LHCN-M2 (cell line): ENCODE measurements at regions not wholly inside any gene's neighbourhood (a gene's known extent, or its start where the extent isn't known, plus 50 kb on each side); places are given as distances from the start of the nearest gene placed in this dataset.
"Not testable (repeated sequence)": the region's sequence is repeated elsewhere in the genome, so short reads cannot be mapped to it uniquely, and the experiment has no call there.

ENCODE experiments used
- DNase-seq: peaks from one replicate; pipeline ENCODE4 v3.0.0-alpha.2; 2012; ENCODE audit warnings: low read depth

DNA sequence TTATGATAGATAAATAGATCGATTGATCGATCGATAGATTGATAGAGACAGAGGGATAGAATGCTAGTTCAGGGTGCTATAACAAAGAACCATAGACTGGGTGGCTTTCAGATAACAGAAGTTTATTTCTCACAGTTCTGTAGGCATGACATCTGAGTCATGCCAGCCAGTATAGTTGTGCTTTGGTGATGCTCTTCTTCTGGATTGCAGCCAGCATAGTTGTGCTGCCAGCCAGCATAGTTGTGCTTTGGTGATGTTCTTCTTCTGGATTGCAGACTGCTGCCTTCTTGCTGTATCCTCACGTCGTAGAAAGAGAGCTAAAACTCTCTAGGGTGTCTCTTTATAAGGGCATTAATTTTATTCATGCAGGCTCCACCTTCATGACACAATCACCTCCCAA is 860.8 kb downstream of the BRINP3 start:
- peak; percentile 37 for DNase-seq

DNA sequence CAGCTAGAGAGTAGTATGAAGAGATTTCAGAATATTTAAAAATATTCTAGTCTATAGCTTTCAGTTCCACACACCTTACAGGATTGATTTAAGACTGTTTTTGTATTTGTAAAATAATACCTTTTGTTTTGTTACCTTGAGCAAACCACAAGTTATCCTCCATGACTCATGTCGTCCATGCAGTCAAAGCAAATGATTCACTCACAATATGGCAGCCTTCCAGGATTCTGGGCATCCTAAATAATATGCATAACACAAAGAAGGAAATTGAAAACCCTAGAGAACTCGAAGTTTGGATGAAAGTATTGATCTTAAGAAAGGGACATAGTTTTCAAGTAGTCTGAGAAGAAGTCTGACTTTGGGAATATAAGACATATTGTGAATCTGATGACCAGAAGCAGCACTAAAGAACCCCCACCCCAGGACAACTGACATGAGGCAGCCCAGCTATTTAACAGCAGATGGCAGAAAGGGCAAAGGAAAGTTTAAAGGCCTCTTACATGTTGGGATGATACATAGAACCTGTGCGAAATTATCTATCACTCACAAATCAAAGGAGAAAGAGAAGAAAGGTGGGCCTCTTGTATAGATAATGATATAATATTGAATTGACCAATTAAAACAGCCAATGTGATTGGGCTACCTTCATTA is 857.9 kb downstream of the BRINP3 start:
- peak; percentile 67 for DNase-seq

DNA sequence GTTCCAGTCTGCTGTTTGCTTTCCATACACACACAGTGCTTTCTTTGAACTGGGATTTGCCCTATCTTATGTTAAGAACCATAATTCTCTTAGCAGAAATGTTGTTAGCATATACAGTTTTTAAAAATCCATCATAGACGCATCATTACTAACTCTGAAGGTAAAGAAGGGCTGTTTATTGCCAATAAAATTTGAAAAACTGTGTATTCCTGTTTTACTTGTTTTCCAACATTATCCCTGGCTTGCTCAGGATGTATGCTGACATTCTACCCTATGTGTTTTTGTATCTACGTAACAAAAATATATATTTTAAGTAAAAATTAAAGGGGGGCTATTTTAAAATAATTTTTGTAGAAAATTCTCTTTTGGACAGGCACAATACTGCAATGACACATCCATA is 857.2 kb downstream of the BRINP3 start:
- no peak for DNase-seq

DNA sequence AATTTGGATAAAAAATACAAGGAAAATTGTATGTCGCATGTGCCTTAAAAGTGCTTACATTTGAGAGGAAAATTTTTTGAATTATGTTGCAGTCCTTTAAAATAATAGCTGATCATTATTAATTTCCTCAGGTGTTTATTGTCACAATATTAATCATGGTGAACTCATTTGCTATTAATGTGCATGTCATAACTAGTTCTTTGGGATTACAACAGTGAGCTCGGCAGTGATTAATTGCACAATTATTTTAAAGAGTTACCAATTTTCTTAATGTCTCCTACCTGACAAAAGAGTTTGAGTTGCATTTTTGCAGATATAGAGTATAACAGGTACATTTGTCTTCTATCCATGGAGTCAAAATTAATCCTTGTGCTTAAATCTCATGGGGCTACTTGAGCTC is 854.3 kb downstream of the BRINP3 start:
- DNase-seq, result no peak

DNA sequence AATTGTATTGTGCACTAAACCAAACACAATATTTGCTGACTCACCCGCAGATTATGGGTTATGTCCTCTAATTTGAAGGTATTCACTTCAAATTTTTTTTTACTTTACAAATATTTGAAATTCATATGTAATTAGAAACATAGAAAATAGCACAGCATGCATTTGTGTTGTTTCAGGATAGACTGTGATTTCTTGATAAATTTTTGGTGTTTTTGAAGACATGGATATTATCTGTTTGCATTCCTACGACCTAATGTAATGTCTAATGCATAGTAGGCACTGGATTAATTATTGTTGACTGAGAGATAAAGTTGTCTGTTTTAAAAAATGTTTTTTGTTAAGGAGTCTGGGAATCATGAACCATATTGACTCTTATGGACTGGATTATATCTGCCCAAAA is 850.2 kb downstream of the BRINP3 start:
- DNase-seq, result no peak

DNA sequence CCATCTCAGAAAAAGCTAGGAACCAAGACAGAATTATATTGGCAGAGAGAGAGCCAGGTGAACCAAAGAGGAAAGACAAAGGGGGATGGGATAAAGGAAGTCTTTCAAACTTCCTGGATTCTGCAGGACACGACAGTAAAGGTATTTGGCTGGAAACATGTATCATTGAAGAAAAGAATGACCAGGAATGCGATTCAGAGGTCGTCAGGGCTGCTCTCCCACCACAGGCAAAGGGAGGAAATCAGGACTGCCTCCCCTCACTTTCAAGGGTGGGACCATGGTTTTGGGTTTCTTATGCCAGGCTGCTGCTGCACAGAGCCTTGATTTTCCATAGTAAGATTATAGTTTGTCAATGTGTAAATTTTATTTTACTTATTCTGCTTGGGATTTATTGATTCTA is 848.8 kb downstream of the BRINP3 start:
- DNase-seq, result no peak

DNA sequence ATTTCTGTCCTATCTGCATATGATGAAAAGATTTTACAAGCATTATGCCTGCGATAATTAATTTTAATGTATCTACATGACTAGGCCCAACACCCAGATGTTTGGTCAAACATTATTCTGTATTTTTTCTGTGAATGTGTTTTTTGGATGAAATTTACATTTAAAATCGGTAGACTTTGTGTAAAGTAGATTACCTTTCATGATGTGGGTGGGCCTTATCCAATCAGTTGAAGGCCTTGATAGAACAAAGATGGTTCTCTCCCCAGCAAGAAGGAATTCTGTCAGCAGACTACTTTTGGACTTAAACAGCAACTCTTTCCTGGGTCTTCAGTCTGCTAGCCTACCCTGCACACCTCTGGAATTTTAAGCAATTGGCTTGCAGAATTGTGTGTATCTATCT is 844.0 kb downstream of the BRINP3 start:
- DNase-seq, result no peak

DNA sequence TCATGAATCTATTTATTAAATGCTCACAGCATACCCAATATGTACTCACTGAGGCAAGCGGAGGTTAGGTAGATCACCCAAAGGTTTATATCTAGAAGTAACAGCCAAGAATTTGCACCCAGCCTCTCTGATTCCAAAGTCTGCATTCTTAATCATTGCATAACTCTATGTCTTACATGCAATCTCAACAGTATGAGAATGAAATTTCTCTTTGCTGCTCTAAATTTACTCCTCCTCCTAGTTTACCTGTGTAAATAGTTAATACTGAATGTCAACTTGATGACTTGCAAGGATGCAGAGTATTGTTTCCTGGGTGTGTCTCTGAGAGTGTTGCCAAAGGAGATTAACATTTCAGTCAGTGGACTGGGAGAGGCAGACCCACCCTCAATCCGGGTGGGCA is 840.6 kb downstream of the BRINP3 start:
- no peak for DNase-seq

DNA sequence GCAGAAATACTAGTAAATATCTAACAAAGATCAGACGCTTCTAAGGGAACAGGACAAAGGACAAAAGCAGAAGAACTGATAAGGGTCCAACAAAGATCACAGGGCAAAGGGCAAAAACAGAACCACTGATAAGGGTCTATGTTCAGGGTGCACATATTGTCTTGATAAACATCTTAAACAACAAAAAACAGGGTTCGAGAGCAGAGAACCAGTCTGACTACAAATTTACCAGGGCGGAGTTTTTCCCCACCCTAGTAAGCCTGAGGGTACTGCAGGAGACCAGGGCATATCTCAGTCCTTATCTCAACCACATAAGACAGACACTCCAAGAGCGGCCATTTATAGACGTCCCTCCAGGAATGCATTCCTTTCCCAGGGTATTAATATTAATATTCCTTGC is 833.5 kb downstream of the BRINP3 start:
- not testable (repeated sequence) for DNase-seq

DNA sequence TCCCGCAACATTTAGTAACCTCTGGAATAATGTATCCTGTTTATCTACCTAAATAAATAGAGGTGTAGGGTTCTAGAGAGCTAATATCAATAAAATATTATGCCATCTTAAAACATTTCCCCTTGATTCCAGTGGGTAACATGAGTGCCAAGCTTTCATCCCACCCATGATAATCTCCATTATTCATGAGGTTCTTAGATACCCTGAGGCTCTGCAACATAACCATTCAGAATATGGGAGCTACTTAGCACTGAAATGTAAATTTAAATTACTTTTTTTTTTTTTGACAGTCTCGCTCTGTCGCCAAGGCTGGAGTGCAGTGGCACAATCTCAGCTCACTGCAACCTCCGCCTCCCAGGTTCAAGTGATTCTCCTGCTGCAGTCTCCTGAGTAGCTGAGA is 832.7 kb downstream of the BRINP3 start:
- DNase-seq, result no peak

DNA sequence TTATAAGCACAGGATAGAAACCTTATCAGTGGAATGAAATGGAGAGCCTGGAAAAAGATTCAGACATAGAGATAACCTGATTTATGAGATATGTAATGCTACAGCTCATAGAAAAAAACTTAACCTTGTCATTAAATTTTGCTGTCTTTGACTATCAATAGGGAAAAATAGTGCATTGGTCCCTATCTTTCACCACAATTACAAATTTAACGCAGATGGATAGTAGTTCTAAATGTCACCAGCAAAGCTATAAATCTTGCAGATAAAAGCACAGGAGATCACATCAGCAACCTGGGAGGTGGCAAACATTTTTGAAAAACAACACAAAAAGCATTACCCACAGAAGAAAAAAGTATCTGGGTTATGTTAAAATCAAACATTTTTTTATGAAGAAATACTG is 831.6 kb downstream of the BRINP3 start:
- no peak for DNase-seq

DNA sequence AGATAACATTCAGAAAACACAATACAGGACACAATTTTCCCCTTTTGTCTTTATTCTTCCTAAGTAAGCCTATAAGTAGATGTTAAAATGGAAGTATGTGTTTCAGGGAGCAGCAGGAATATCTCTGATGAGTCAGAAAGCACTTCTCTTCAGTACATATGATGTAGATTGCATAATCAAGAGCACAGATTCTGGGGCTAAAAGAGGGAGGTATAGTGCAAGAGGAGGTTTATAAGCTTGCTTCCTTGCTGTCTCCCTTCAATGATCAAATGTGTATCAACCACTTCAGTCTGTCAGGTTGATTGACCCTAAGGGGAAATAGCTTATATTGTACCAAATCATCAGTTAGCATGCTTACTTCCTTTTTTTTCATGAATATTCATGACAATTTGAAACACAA is 822.8 kb downstream of the BRINP3 start:
- DNase-seq, result no peak

DNA sequence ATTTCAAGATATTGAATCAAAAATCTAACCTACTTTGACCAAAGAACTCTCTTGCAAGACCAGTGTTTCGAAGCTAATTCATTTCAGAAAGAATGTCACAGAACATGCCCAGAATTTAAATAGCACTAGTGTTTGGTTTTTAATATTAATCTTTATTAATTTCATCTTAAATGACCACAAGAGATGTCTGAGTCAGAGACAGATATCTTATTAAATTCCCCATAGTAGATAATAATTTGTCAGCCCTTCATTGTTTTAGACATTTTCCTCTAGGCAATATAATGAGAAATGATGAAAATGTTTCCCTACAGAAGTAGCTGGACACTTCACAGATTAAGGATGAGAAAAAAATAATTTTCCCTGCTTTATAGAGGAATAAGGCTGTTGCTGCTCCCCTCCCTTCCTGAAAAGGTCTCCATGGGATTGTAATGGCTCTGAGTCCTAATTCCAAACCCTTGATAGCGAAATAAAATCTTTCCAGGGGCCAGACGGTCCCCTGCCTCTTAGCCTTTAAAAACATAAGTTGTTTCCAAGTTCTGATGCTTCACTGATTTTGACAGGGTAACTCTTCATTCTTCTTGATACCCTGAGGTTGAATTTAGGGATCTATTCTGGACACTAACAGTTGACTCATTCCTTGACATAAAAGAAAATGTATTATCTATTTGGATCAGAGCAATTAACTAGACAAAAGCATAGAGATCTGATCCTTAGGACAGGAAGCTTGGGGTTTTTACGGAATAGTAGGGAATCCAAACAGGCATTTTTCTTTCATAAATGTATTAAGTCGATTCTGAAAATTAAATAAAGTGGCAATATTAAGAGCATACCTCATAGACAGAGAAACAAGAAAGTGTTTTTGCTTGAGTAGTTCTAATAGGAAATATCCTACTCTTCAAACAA is 820.8 kb downstream of the BRINP3 start:
- DNase-seq, result no peak

DNA sequence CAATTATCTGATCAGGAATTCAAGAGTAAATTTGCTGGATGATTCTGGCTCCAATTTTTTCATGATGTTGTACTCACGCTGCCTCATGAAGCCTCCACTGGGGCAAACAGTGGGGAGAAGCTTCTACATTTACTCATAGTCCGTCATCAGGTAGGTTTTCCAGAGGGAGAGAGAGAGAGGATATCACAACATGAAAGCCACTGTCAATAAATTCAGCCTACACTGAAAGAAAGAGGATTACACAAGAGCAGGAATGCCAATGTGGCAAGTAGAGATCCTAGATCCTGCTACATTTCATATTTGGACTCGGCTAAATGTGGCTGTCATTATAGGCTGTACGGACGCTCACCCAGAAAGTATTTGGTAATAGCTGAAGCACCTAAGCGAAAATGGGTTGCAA is 819.9 kb downstream of the BRINP3 start:
- DNase-seq, result no peak

DNA sequence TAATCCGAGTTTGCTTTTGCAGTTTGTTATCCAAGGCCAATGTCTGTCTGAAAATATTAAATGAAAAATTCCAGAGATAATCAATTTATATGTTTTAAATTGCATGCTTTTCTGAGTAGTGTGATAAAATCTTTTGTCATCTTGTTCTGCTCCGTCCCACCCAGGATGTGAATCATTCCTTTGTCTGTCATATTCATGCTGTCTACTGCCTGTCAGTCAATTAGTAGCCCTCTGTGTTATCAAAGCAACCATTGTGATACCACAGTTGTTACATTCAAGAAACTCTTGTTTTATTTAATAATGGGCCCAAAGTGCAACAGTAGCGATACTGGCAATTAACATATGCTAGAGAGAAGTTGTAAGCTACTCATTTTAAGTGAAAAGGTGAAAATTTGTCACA is 819.3 kb downstream of the BRINP3 start:
- no peak for DNase-seq

DNA sequence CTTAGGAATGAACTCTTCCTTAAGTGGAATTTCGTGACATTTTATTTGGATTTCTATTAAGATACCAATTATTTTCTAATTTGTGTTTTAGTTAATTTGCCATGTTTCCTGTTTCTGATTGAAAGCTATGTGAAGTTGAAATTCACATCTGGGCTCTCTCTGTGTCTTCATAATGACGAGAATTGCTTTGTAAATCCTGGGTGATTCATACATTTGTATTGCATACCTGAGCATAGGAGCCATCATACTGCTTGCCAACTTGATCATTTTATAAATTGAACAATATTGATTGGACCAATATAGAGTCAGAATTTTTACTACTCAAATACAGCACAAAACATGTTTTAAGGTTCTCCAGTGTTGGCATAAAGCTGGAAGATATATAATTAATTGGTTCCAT is 817.9 kb downstream of the BRINP3 start:
- no peak for DNase-seq

DNA sequence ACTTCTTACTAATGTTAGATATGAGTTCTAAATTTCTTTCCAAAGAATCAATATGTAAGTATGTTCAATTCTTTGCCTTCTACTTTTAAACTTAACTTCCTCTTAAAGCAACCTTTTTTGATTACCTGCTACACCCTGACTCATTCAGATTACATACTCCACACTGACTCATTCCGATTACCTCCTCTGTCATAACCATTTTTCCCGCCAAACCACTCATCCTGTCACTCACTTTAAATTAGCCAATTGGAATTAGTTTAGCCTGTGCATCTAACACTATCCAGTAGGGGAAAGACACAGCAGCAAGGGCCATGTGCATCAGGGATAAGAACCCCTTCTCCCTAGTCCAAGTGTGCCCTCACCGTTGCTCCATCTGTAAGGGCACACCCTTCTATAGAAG is 815.5 kb downstream of the BRINP3 start:
- no peak for DNase-seq

DNA sequence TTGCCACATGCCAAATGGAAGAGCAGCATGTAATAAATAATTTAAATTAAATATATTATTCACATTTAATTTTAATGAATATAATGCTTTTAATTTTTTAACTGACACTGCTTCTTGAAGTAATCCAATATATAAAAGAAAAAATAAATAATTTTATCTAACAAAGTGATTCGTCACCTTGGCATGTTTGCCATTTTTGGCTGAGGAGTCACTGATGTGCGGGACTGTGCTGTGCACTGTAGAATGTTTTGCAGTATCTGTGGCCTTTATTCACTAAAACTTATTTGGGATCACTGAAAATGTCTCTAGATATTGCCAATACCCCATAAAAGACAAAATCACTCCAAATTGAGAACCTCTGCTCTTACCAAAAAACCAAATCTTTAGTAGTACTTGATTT is 807.8 kb downstream of the BRINP3 start:
- peak; percentile 5 for DNase-seq

DNA sequence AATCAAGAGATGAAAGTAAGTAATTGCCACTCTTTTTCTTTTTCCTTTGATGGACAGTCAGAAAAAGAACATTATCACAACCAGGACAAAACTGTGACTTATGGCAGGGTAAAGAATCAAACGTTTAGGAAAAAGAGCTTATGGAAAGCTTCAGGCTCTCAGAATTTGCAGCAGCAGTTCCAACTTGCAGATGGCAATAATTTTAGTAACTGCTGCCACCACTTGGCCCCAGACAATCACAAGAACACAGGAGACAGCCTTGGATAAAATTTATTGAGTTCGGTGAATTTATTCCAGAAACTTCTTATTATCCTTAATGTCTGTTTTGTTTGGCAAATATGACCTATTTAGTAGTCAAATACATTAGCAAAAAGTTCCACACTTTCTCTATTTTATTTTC is 804.4 kb downstream of the BRINP3 start:
- no peak for DNase-seq

DNA sequence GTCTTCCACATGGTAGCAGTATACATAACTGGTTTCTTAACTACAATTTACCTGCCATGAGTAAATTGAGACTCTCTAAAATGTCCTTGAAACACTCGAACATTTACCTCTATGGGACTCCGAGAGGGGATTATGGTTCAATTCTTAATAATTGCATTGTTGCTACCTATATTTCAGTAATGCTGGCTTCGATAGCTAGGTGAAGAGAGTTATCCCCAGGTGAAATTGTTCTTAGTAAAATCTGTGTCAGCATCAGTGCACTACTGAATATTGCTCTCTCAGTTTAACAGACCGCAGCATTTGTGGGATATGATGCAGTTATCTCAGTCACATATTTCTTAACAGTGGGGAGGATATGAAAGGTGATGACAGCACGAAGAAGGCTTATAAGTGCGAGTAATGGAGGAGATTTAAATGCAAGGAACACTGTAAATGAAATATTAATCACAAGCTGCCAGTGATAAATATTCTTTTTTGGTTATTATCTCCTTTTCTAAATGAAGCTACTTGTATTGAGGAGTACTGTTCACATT is 801.9 kb downstream of the BRINP3 start:
- DNase-seq, result no peak

DNA sequence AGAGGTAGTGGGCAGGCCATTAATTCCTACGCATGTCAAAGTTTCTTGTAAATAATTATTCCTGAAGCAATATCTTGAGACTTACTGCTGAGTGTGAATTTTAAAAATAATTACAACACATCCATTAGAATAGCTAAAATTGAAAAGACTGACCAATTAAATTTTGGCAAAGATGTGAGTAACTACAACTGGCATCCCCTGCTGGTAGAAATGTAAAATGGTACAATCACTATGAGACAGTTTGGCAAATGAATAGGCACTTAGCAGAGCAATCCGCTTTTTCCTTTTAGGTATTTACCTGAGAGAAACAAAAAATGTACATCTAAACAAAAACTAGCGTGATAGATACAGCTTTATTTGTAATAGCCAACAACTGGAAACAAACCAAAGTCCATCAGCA is 798.9 kb downstream of the BRINP3 start:
- DNase-seq, result no peak

DNA sequence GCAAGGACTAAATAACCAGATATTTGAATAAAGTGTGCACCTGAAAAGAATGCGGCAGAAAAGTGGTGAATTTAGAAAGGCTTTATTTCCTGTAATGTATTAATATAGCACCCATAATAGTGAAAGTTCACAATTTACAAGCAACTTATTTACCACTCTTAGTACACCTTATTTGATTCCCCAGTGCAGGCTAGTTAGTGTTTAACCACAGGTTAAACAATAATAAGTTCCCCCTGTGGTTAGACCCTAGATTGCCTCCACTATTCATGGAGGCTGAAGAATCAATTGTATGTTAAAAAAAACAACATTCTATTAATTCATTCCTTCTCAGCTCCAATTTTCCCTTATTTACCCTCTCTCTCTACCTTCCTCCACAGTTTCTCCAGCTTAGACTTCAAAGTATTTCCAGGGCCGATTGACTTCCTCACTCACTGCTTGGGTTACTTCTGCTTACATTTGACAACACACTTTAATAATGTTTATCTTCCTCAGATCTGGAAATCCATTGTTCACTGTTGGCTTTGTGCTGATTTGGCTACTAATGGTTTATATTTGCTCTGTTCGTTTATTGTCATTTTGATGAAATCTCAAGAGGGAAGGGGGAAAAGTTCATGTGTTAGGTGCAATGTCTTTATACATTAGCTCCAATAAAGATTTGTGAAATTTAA is 796.3 kb downstream of the BRINP3 start:
- no peak for DNase-seq

DNA sequence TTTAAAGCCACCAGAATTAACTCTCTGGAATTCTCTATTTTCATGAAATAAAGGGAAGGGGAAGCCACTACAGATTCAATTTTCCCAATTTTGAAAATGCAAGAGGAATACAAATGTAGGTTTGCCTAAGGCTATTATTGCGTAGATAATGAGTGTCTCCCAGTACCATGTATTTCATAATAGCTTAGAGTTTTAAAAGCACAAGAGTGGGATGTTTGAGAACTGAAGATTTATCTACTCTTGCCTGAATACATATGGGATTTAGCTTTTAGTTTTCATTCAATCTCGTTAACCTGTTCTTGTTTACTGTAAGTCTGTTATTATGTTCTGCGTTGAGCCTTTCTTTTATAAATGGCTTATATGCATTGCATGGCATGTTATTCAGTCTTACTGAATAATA is 795.1 kb downstream of the BRINP3 start:
- DNase-seq, result no peak
